T1000 (cell line): ENCODE measurements at regions not wholly inside any gene's neighbourhood (a gene's known extent, or its start where the extent isn't known, plus 50 kb on each side); places are given as distances from the start of the nearest gene placed in this dataset.

Source experiments
- DNase-seq: peaks from one replicate; lab custom pipeline; 2025; ENCODE audit warnings: mixed read lengths; lab: John Stamatoyannopoulos, UW

DNA sequence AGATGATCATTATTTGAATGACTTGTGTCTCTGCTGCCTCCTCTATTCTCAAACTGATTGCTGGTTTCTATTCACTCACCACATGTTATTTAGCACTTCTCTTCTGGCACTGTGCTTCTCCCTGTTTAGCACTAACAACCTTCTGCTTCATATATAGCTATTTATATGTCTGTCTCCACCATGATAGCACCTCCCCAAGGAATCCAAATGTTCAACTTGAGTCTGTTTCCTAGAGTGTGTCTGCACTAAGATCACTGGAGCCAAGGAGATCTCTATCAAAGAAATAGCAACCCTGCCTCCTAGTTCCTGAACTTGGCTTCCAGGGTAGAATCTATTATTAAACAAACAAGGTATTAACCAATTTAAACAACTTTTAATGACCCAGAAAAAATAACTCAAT lies 104.5 kb downstream of the CYP26A1 start:
- DNase-seq: no peak

- no peak for DNase-seq
Measured at GRCh38 chr10:93180482-93180931, 106.8 kb downstream of the CYP26A1 start.

DNA sequence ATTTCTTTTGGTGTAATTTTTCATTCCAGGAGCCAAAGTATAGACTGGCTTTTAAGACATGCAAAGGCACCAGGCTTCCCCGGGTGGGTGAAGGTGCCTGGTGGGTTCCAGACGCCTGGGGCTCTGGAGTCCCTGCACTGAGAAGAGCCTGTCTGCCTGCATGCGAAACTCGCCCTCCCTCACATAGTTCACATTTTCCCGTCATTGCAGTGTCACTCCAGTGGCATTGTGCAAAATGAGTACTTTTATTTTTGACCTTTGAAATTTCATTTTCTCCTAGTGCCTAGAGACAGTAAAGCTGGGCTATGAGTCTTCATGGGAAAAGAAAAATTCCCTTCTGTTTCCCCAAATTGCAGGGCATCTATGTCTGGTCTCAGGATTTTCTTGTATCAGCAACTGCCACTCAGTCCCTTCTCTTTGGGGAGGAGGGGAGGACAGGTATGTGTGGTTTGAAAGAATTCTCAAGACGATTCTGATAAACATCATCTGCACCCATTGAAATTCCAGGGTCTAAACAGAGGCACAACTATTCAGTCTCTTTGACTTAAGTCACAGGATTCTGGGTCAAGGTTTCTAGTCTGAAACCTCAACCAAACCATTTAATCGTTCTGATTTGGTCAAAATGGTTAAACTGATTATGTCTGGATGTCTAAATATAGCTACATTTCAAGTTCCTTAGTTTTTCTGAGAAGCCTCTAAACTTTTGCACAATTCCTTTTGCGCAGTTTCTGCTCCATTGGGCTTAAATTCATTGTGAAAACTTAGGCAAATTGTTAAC lies 107.8 kb downstream of the CYP26A1 start:
- no peak for DNase-seq

DNA sequence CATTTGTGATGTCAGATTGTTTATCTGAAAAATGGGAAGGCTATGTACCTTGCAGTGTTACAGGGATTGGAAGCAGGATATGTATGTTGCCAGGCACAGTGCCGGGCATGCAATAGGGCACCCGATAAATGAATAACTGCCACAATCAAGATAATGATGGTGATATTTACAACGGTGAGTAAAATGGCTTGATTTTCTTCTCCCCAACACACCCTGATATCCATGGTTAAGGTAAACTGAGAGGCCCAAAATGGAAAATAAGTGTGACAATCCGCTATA lies 108.3 kb downstream of the CYP26A1 start:
- no peak for DNase-seq

- DNase-seq: no peak
Measured at GRCh38 chr10:93182790-93183189, 109.1 kb downstream of the CYP26A1 start.

GRCh38 chr10:93186653-93187052 lies 113.0 kb downstream of the CYP26A1 start:
- no peak for DNase-seq

GRCh38 chr10:93189944-93190343 lies 116.3 kb downstream of the CYP26A1 start:
- no peak for DNase-seq

GRCh38 chr10:93190372-93190771 lies 116.7 kb downstream of the CYP26A1 start:
- DNase-seq: no peak

DNA sequence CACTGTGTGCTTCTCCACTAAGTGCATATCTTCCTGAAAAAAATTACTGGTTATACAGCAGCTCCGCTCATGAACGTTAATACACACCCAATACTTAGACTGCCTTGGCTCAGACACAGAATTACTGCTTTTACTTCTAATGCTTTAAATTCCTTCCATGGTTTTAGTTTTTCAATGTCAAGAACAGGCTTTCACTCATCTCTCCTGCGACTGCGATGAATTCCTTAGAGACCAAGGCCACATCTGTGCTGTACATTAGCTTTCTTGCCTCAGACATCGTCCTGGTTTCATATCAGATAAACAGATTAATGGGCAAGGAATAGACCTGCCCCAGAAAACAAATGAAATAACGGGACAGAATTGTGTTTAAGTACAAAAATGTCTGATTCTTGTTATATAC lies 120.2 kb downstream of the CYP26A1 start:
- DNase-seq: no peak

GRCh38 chr10:93198401-93199131 lies 124.9 kb downstream of the CYP26A1 start:
- DNase-seq: no peak

DNA sequence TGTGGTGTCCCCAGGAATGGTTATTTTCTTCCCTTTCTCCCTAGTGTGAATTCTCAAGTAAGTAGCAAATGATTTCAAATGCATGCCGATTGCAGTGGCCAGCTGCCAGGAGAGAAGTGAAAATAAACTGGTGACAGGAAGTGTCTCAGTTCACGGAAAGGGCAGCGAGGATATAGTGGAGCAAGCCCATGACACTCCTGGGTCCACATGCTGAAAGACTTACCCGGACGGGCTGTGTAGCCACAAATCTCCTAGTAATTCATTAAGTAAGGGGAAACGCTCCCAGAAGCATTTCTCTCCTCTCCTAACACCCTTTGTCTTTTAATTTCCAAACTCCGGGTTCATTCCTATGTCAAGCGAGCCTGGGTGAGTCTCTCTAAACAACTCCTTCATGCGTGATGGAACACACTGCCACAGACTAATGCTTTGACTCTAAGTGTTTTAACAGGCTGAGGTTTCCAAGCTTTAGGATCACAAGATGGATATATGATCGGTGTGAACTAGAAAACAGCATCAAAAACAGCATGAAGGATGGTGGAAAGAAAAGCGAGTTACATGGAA lies 125.6 kb downstream of the CYP26A1 start:
- no peak for DNase-seq

- no peak for DNase-seq
Measured at GRCh38 chr10:93204494-93205485, 131.1 kb downstream of the CYP26A1 start.

GRCh38 chr10:93206652-93207051 lies 133.0 kb downstream of the CYP26A1 start:
- DNase-seq: no peak

GRCh38 chr10:93208717-93209464 lies 135.2 kb downstream of the CYP26A1 start:
- no peak for DNase-seq

GRCh38 chr10:93211991-93212390 lies 138.3 kb downstream of the CYP26A1 start:
- DNase-seq: no peak

DNA sequence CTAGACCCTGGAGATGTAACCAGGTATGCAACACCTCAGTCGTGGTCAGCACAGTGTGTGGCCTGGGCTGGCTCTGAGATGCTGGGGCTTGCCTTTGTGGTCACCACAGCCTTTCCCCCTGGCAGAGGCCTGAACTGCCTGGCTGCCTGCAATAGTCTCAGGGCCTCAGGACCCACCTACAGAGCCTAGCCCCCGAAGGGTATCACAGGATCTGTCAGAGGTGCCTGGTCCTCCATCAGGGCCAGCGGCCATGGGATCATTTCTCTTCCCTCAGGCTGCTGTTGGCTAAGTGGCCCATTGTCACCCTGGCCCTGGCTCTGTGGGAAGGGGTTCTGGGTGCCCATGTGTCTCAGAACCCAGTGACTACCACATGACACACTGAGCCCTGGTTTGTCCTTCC lies 141.6 kb downstream of the CYP26A1 start:
- DNase-seq: no peak

DNA sequence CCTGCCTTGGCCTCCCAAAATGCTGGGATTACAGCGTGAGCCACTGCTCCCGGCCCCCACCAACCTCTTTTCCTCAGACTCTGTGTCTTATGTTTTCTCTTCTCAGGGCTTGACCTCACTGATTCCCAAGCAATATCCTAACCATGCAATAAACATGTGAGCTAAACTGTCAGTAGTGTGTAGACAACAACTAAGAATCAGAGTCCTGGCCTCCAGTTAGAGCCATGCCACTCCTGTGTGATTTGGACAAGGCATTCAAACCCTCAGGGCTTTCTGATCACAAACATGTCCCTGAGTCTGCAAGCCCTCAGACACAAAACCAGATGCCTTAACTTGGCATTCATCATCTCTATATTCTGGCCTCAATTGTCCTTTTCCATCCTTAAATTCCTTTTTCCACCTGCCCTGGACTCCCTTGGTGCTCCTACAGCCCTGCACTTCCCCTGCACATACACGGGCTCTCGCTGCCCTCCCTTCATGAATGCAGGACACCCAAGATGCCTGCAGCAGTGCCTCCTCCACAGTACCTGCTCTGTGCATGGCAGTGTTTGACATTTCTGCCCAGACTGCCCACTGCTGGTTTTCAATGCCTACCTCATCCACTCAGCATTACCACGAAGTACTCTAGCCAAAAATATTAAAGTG lies 142.8 kb downstream of the CYP26A1 start:
- DNase-seq: no peak

- DNase-seq: no peak
Measured at GRCh38 chr10:93218386-93218785, 144.7 kb downstream of the CYP26A1 start.

- DNase-seq: no peak
Measured at GRCh38 chr10:93219347-93219746, 145.7 kb downstream of the CYP26A1 start.

DNA sequence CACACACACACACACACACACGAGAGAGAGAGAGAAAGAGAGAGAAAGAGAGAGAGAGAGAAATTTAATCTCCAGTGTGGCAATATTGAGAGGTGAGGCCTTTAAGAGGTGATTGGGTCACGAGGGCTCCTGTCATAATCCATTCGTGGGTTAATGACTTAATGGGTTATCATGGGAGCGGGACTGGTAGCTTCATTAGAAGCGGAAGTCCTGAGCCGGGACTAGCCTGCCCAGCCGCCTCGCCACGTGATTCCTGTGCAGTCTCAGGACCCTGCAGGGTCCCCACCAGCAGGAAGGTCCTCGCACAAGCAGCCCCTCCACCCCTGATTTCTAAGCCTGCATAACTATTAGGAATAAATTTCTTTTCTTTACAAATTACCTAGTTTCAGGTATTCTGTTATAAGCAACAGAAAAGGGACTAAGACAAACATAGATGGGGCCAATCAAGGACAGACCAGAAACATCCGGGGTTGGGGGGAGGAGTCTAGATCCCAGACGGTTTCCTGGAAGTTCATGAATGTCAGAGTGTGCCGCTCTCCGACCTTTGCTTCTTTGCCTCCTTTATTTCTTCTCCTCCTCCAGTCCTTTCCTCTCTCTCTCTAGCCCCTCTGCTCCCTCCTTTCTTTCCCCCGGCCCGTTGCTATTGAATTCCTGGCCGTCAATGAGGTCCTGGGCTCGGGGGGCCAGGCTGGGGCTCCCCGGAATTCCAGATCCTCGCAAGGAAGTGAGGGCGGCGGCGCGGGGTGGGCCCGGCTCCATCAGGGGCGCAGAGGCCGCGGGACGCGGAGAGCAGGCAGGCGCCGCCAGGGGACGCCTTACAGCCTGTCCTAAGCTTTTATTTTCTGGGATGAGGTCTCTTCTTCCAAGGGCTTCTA lies 146.8 kb downstream of the CYP26A1 start:
- DNase-seq: no peak
